ENCODE measurements at regions not wholly inside any gene's neighbourhood (a gene's known extent, or its start where the extent isn't known, plus 50 kb on each side); places are given as distances from the start of the nearest gene placed in this dataset.

DNA sequence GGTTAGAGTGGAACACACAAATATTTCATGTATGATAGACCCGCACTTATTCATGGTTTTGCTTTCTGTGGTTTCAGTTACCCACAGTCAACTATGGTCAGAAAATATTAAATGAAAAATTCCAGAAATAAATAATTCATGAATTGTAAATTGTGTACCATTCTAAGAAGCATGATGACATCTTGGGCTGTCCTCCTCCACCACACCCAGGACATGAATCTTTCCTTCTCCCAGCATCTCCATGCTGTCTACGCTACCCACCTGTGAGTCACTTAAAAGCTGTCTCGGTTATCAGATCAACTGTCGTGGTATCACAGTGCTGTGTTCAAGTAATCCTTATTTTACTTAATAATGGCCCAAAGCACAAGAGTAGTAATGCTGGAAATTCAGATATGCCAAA lies 419.6 kb upstream of the NRP1 start:
- TF ChIP-seq, protein P1, sequence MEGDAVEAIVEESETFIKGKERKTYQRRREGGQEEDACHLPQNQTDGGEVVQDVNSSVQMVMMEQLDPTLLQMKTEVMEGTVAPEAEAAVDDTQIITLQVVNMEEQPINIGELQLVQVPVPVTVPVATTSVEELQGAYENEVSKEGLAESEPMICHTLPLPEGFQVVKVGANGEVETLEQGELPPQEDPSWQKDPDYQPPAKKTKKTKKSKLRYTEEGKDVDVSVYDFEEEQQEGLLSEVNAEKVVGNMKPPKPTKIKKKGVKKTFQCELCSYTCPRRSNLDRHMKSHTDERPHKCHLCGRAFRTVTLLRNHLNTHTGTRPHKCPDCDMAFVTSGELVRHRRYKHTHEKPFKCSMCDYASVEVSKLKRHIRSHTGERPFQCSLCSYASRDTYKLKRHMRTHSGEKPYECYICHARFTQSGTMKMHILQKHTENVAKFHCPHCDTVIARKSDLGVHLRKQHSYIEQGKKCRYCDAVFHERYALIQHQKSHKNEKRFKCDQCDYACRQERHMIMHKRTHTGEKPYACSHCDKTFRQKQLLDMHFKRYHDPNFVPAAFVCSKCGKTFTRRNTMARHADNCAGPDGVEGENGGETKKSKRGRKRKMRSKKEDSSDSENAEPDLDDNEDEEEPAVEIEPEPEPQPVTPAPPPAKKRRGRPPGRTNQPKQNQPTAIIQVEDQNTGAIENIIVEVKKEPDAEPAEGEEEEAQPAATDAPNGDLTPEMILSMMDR (optimal IDR thresholded peaks at IDR 0.05 in 1 of 3, IDR thresholded peaks at IDR 0.05 in 1 of 3, conservative IDR thresholded peaks at IDR 0.05 in 1 of 3; ENCODE audit: extremely low read depth in 1 of 3, insufficient read depth in 2 of 3, low read length in 3 of 3): no peak
- TF ChIP-seq EZH2 (IDR thresholded peaks at IDR 0.05; ENCODE audit: low read length): no peak

All from keratinocyte (primary cell).